Activated CD4-positive, CD25-positive, alpha-beta regulatory T cell treated with anti-CD3 and anti-CD28 coated beads, Interleukin-2, amount 50 U/mL, for 24 hours (primary cell): ENCODE measurements at regions not wholly inside any gene's neighbourhood (a gene's known extent, or its start where the extent isn't known, plus 50 kb on each side); places are given as distances from the start of the nearest gene placed in this dataset.
"Not testable (repeated sequence)": the region's sequence is repeated elsewhere in the genome, so short reads cannot be mapped to it uniquely, and the experiment has no call there.

Source experiments
- ATAC-seq, 2 donors: fragments of 150-1000 bp; cut with Tn5 transposase; one replicate each; pipeline ENCODE4 v1.10.0; 2021; ENCODE audit warnings: mild to moderate bottlenecking in 1 of 2, moderate library complexity in 1 of 2

DNA sequence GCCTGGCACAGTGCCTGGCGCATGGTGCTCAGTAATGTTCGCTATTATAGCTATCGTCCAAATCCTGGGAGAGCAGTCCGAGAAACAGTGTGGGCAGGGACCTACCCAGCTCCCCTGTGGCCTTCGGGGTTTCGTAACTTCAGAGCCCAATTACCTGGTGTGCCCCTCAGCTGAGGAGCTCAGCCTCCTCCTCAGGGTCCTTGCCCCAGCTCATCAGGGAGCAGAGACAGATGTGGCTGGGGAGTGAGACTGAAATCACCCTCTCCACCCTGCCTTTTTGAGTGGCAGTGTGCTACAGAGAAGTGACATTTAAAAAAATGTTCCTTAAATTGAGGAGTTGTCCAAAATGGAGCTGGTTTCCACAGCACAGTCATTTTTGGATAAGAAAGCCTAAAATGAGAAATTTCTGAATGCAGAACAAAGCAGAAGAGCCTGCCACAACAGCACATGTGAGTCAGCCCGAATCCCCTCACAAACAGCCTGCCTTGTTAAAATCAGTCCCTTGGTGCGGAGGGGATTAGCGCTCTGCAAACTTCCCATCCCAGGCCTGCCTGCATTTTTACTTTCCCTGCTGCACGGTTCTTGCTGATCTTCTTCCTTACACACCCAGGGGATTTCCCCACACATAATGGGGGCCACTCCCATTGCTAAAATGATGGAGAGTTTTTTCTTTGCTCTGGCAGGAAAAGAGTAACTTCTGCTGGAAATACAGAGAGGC lies 78.1 kb upstream of the PITX1 start:
- no peak for ATAC-seq

DNA sequence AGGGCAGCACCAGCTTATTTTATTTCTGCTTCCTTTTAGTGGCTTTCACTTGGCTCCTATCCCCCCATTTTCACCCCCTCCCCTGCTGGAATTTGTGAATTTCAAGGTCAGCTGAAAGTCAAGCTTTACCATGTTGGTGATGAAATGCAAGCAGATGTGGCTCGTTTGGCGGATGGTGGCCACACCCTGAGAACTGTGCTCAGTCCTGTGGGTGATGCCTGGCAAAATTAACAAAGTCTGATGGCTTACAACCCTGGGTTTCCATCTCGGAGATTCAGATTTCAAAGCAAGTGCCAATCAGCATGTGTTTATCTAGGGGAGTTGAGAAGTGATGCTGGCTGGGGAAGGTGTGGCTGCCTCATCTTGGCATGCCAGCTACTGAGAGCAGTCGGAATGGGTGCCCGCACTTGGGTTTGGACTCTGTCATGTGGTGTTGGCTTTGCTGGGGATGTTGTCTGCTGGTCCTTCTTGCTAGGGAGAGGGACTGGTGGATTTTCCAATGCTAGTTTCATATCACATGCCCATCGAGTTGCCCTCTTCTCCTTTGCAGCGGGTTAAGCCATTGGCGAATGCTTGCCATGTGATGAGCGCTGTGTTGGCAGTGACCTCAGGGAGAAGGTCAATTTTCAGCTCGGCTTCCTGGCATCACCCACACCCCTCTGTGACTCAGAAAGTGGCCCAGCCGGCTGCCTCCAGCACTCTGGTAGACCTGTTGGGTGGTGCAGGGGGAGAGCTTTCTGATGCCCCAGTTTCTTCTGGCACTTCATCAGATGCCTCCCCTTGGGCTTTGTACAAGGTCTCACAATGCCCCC lies 77.0 kb upstream of the PITX1 start:
- ATAC-seq = no peak

DNA sequence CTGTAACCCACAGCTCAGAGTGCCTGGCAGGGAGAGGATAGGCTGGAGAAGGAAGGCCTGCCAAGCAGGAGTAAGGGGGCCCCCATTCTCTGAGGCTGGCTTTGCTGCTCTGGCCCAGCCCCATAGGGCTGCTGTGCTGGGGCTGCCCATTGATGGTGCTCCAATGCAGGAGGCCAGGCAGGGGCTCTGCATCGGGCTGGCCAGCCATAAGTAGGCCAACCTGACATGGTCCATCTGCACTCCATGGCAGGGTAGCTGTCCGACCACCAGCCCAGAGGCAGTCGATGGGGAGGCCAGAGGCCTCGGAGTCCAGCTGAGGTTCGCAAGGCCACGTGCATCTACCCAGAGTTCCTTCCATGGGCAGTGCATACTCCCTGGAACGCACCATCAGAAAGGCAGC lies 75.0 kb upstream of the PITX1 start:
- no peak for ATAC-seq

DNA sequence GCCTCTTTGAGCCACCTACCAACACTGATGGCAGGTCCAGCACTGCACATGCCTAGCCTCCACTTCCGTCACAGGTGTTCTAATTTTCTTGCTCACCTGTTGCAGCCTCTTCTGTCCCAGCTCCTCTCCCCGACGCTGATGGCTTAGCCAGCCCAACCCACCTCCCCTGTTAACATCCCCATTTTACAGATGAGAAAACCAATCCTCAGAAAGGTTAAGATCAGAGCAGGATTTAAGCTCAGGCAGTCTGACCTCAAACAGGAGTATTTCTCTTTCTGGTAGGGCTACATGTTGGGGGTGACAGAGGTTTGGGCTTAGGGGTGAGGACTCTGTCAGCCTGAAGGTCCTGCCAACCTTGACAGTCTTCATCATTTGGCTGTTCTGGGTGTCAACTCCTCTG lies 74.5 kb upstream of the PITX1 start:
- ATAC-seq = no peak

DNA sequence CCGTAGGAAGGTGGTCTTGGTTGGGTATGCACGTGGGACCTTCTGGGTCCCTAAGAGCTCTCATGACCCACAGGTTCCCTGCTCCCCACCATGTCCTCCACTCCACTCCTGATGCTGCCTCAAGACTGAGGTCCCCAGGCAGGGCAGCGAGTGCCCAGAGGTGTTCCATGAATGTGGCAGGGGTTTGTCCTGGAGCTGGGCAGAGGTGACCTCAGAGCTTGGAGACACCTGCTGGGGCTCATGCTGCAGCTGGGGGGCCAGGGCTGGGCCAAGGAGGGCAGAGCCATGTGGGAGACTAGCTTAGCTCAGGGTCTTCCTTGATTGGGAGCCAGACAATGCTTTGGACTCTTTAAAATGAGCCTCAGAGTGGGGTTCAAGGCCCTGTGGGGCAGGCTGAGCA lies 74.0 kb upstream of the PITX1 start:
- ATAC-seq = no peak

DNA sequence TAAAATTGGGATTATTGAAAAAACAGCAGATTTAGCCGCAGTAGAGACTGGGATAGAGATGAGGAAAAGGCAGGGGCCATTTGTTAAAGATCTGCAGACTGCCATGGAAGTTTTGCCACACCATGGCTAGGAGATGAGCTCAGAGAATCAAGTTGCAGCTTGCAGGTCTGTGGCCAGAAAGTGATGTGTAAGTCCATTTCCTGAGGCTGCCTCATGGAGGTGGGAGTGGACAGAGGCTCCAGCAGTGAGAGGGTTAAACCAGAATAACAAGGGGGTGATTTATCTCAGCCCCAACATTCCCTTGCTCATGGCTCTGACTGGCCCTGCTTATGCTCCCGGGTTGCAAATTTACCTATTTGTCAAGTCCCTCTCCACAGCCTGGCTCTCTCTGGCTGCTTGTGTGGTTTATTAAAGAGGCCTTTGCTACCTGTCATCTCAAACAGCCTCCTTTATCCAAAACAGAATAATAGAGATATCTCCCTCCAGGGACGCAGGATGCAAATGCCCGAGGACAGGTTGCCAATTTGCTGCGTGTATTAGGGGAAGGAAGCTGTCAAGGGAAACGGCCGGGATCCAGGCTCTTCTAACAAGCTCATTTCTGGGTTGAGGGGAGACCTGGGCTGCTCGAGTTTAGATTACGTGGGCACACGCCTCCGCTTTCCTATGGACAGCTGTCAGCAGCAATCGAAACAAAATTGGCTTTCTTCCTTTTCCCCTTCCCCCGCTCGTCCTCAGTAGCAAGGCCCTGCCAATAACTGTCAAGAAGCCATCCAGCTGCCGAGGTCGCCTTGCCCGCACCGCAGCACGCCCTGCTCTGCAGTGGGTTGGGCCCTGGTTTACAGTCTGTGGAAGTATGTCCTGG lies 72.8 kb upstream of the PITX1 start:
- no peak for ATAC-seq

DNA sequence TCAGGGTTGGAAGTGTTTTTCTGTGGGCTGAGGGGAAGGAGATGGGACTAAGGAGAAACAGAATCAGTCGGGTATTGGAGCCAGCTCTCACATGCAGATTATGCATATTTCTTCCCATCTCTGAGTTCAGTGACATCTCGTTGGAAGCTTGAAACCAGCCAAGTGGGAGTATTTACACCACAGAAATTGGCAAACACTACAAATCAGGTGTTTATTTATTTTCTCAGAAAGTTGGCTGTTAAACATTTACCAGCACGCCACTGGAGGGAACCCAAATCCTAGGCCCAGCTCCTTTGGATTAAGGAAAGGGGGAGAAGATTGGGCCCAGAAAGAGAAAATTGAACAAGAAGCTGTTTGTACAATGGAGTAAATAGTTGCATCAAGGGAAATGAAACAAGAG lies 72.1 kb upstream of the PITX1 start:
- ATAC-seq = no peak

DNA sequence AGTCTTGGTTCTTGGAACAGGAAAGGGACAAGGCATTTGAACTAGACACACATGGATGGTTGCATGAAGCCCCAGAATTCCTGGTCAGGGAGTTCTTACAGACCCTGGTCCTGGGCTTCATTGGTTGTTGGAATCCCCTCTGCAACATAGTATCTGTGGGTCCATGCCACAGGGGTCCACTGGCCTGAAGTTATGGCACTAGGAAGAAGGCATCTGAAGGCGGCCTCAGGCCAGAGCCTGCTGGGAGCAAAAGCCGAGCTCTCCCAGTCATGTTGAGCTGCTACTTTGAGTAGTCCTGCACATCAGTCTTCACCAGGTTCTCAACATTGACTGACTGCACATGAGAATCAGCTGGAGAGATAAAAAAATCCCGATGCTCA lies 71.1 kb upstream of the PITX1 start:
- ATAC-seq = no peak

DNA sequence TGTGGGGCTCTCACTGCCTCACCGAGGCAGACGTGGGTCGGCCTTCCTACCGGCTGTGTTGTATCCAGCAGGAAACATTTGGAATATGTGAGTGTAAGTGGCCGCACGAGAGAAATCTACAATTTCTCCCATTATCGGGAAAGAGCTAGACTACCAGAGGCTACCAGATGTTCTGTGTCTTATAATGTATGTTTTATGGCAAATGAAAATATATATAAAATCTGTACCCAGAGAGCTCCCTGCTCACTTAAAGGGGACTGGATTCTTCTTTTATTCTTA lies 69.5 kb upstream of the PITX1 start:
- no peak for ATAC-seq

DNA sequence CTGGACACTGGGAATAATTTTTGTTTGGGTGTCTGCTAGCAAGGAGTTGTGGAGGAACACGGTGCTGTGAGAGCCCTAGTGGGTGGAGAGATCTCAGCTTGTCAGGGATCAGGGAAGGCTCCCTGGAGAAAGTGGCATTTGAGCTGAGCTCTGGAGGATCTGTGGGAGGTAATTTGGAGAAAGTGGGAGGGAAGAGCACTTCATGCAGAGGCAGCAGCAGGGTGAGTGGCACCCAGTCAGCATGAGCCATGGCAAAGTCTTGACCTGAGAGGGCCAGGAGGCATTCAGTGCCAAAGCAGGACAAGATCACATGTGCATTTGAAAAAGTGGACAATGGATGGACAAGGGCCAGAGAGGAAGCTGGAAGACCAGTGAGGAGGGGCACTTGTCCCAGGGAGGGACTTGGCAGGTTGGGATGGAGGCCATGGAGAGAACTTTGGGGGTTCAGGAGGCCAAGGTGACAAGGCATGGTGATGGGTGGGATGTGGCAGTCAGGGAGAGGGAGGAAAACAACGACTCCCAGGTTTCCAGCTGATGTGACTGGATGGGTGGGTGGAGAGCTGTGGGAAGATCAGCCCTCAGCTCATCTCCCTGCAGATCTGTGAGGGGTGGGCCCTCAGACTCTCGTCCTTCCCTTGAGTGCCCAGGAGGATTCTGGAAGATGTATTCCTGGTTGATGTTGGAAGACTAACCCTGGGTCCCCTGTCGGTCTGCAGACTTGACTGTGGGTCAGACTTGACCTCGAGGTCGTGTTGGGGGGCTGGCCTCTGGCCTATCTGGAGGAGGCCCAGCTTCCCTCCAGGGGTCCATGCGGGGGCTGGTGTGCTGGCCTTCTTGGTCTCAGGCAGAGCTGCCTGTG lies 68.9 kb upstream of the PITX1 start:
- no peak for ATAC-seq

DNA sequence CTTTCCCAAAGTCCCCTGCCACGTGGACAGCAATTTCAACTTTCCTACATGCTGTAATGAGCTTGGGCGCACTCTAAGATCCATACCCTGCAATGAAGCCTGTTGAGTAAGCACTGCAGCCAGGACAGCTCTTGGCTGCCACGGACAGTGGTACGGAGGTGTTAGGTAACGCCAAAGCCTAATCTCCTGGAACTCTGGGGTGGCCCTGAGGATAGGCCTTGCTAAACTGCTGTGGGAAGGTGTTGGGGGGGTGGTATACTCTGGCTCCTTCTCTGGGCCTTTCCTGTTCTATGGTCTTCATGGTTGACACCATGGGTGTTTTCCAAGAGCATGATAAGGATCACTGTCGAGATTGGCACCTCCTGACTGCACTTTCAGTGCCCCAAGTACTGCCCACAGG lies 66.4 kb upstream of the PITX1 start:
- ATAC-seq = no peak

DNA sequence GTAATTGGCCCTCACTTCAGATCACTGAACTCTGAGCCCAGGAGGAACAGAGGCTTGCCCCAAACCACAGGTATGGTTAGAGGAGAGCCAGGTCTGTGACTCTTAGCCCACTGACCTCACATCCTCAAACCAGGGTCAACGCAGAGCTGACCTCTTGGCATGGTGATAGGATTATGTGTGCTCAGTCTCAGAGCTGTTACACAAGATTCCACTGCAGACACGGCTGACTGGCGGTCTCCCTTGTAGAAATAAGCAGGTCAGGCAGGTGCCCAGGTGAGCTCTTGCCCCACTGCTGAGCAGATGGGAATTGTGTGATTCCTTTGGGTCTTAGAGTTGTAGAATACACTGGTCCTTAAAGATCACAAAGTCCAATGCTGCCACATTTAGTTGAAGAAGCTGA lies 66.0 kb upstream of the PITX1 start:
- no peak for ATAC-seq

DNA sequence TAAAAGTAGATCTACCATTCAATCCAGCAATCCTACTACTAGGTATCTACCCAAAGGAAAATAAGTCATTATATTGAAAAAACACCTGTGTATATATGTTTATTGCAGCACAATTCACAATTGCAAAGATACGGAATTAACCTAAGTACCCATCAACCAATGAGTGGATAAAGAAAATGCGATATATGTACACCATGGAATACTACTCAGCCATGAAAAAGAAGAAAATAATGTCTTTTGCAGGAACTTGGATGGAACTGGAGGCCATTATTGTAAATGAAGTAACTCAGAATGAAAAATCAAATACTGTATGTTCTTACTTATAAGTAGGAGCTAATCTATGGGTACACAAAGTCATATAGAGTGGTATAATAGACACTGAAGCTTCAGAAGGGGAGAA lies 63.4 kb upstream of the PITX1 start:
- ATAC-seq = no peak

DNA sequence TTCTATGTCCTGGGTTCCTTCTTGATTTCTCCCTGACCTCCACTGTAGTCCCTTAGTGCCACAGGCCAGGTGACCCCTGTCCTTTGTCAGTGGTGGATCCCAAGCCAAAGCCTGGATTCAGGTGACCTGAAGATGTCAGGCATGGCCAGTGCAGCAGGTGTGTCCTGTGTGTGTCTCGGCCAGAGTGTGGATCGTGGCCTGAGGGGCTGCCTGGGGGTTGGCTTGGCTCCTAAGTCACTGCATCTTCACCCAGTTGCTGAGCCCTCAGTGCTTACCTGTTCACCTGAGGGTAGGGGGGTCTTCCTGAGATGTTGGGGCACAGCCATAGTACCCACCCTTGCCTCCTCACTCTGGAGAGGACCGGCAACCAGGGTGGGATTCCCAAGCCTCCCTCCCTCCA lies 61.8 kb upstream of the PITX1 start:
- no peak for ATAC-seq

DNA sequence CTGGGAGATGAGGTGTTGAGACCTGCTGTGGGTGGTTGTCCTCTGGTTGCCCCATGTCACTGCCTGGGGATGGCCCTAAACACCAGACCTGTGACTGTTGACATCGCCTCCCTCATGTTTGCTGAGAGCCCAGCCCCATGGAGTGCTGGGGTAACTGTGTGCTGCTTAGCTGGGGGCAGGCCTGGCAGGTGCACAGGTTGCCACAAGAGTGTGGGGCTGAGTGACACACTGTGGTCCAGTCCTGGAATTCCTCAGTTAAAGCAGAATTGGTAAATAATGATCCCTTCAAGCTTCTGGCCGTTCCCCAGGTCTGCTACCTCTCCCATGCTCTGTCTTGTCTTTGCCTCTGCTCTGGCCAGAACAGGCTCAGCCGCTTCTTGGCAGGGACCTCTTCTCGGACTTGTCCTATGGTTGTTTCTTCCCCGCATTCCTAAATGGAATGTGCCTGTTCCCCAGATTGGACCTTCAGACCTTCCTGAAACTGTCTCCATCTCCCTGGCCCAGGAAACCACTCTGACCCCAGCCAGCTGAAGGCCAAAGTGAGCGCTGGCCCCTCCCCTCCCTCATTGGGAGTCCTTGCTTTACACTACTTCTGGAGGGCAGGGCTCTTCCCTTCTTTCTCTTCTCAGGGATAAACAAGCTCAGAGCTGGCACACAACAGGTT lies 61.2 kb upstream of the PITX1 start:
- ATAC-seq = no peak

DNA sequence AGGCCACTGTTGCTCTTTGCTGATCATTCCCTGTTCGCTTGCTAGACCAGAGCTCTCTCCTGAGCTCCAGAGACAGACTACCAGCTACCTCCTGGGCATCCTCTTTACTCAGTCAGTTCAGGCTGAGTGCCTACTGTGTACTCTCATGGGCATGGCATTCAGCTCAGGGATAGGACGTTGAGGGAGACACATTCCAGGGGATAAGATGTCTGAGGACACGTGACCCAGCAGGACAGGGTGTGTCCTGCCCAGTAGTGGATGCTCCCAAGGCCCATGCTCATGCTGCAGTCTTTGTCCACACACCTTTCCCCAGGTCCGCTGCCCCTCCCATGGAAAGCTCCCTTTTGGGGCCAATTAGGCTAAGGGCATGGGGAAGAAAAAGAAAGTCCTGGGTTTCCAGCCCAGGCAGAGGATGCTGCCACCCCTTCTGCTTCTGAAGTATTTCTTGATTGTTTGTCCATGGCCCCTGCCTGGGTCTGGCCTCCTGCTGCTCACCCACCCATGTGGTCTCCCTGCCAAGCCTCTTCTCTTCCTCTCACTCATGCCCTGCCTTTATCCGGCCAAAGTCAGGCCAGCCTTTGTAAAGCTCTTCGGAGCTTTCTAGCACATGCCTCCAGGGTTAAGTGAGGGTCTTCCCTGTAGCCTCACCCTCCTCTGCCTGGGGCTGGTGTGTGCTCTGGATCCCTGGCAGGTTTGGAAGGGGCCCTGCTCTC lies 60.5 kb upstream of the PITX1 start:
- no peak for ATAC-seq

DNA sequence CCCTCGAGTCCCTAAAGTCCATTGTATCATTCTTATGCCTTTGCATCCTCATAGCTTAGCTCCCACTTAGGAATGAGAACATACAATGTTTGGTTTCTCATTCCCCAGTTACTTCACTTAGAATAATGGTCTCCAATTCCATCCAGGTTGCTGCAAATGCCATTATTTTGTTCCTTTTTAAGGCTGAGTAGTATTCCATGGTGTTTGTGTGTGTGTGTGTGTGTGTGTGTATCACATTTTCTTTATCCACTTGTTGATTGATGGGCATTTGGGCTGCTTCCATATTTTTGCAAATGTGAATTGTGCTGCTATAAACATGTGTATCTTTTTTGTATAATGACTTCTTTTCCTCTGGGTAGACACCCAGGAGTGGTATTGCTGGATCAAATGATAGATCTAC lies 59.5 kb upstream of the PITX1 start:
- ATAC-seq = not testable (repeated sequence)

DNA sequence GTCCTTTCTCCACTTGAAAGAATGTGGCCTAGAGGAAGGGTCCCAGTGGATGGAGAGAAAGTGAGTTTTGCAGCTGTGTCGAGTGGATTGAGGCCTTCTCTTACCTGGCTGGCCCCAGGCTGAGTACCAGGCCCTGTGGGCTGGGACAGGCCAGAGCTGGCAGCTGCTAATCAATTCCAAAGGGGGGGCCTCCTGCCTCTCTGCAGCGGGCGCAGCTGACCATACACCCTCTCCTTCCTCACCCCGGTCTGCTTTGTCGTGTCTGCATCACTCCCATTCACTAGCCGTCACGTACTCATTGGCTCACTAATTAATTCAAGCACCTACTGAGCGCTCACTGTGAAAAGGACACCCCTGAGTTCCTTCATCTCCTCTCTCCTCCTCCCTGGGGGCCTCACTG lies 58.4 kb upstream of the PITX1 start:
- no peak for ATAC-seq

DNA sequence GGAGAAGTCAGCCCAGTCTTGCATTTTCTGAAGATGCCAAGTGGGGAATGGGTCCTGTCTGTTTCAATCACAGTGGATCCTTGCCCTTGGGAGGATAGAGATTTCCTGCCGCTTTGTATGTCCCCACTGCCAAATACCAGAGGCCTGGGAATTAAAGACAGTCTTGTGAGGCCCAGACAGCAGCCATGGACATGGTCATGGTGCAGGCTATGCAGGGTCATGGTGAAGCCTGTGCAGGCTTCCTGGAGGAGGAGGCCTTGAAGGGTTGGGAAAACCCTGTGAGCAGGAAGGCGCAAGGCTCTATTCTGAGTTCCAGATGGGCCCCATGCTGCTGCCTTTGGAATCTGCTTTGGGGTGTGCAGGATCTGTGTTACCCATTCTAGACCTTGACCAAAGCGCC lies 57.3 kb upstream of the PITX1 start:
- ATAC-seq = no peak

DNA sequence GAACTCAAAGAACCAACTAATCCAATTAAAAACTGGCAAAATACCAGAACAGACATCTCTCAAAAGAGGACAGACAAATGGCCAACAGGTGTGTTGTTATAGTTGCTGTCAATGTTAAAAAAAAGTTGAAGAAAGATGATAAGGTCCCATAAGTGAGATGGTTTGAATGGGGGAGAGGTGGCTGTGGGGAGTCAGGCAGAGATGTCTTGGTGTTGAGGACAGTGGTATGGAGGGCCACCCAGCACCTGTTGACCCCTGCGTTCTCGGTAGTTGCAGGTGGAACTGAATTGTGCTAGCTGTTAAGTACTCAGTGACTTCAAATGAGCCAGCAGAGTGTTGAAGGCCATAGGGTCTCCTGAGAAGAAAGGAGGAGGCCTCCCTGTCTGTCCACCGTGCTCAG lies 55.9 kb upstream of the PITX1 start:
- ATAC-seq = no peak

DNA sequence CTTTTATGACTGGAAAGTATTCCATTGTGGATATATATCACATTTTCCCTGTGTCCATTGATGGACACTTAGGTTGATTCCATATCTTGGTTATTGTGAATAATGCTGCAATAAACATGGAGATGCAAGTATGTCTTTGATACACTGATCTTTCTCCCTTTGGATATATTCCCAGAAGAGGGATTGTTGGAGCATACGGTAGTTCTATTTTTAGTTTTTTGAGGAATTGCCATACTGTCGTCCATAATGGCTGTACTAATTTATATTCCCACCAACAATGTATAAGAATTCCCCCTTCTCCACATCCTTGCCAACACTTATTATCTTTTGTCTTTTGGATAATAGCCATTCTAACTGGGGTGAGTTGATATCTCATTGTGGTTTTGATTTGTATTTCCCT lies 54.9 kb upstream of the PITX1 start:
- ATAC-seq = no peak

DNA sequence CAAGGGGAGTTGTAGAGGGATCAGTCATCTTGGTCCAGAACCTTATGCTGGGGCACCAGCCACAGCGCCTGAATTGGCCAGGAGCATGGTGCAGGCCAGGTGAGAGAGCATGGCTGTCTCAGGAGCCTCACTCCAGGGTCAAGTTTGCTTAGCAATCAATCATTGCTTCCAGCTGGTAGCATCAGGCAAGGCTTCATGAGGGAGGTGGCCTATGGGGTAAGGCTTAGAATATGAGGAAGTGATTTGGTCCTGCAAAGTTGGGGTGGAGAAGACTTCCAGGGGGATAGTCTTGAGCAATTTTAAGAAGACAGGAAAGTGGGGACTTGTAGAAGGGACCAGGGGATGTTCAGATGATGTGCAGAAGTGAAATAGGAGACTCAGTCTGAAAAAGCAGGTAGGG lies 53.9 kb upstream of the PITX1 start:
- no peak for ATAC-seq
